Vagina (tissue), 2 donors: ENCODE measurements at regions not wholly inside any gene's neighbourhood (a gene's known extent, or its start where the extent isn't known, plus 50 kb on each side); places are given as distances from the start of the nearest gene placed in this dataset.

Experiments used
- DNase-seq, 2 donors: peaks; one replicate each; pipeline ENCODE4 v3.0.0-alpha.2; 2017; ENCODE audit errors: extremely low spot score in 2 of 2
- H3K27ac ChIP-seq: fragments of 200-600 bp; sonication (generic); one replicate; pipeline ENCODE4 v1.5.1; 2019
- H3K27me3 ChIP-seq: fragments of 200-600 bp; sonication (generic); one replicate; pipeline ENCODE4 v1.5.1; 2019
- H3K36me3 ChIP-seq, 2 donors: fragments of 200-600 bp; sonication (generic); one replicate each; pipeline ENCODE4 v1.5.1; 2017 to 2019
- H3K4me1 ChIP-seq: fragments of 200-600 bp; sonication (generic); one replicate; pipeline ENCODE4 v1.5.1; 2019
- H3K4me3 ChIP-seq, 2 donors: fragments of 200-600 bp; sonication (generic); 1 replicate in 1 of 2; 2 replicates in 1 of 2; pipeline ENCODE4 v1.5.1; 2016 to 2019
- H3K9me3 ChIP-seq: fragments of 200-600 bp; sonication (generic); one replicate; pipeline ENCODE4 v1.5.1; 2019
- CTCF ChIP-seq, 3 experiments: fragments of 450-650 bp in 2 of 3; fragments of 200-600 bp in 1 of 3; sonication (generic) in 1 of 3; IDR thresholded peaks; one replicate each; pipeline ENCODE4 v1.5.1; 2017 to 2019; ENCODE audit warnings: antibody characterized with exemption in 3 of 3, mild to moderate bottlenecking in 2 of 3, moderate library complexity in 2 of 3
- POLR2A ChIP-seq, 2 donors: fragments of 450-650 bp; IDR thresholded peaks; one replicate each; pipeline ENCODE4 v1.6.1; 2017; ENCODE audit warnings: antibody characterized with exemption in 2 of 2, mild to moderate bottlenecking in 2 of 2, moderate library complexity in 2 of 2
- POLR2AphosphoS5 ChIP-seq, 2 donors: sonication (generic); formaldehyde crosslinking; IDR thresholded peaks; one replicate each; pipeline ENCODE4 v1.9.0; 2017; ENCODE audit warnings: antibody characterized with exemption in 2 of 2, mild to moderate bottlenecking in 2 of 2, low read depth in 1 of 2; ENCODE audit not compliant: insufficient read depth in 1 of 2
- intact Hi-C: fragments of 100-400 bp; cut with DNase I; formaldehyde crosslinking; loops from one replicate; pipeline ENCODE4 v1.15.1; 2023

GRCh38 chr4:19739101-19739651 lies 512.5 kb upstream of the SLIT2 start:
- Histone ChIP-seq H3K4me3 (no peak overlapping the region), H3K36me3 (no peaks in the 10 kb centered on the region), H3K4me1 (no peaks in the 10 kb centered on the region), H3K27me3 (no peaks in the 10 kb centered on the region), H3K27ac (no peak overlapping the region), H3K9me3 (no peaks in the 10 kb centered on the region)
- intact Hi-C loops, result no loop called here
- no peak for DNase-seq
- TF ChIP-seq CTCF (IDR thresholded peaks at IDR 0.05) (no peak), POLR2AphosphoS5 (IDR thresholded peaks at IDR 0.05; ENCODE audit: insufficient read depth in 1 of 2, low read depth in 1 of 2) (no peak), POLR2A (IDR thresholded peaks at IDR 0.05) (no peak)

DNA sequence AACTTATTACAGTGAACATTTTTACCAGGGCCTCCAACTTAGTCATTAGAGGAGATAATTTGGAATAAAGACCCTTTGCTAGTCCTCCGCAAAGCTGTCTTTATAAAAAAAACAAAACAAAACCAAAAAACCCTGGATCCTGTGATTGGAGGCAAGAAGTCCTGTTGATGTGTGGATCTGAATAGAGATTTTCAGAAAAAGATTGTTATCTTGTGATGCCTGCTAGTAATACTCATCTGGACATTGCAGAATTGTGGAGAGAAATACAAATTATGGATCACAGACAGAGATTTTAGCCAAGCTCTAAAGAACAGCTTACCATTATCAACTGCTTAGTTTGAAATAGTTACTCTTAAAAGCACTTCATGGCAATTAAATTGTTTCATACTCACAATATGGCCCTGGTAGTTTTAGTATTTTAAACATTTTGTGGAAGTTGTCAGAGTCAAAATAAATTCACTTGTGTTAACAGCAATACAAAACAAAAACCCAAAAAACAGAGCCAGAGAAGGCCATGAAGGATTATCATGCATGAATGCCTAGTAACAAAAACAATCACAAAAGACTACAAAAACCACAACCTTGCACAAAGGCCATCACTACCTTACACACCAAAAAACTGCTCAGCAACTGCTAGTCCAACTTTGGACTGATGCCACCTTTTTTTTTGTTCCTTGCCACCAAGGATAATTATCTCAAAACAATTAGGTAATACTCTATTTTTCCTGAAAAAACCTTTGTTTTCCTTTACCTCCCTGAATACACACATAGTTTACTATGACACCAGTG lies 514.5 kb upstream of the SLIT2 start:
- no peak for DNase-seq
- no peak overlapping the region for H3K4me3 ChIP-seq
- H3K36me3 ChIP-seq, result no peaks in the 10 kb centered on the region
- H3K27me3 ChIP-seq, result no peaks in the 10 kb centered on the region
- intact Hi-C loops, result no loop called here
- H3K4me1 ChIP-seq, result no peaks in the 10 kb centered on the region
- H3K9me3 ChIP-seq, result no peaks in the 10 kb centered on the region
- H3K27ac ChIP-seq, result no peak overlapping the region
- TF ChIP-seq POLR2A (IDR thresholded peaks at IDR 0.05) (no peak), CTCF (IDR thresholded peaks at IDR 0.05) (no peak), POLR2AphosphoS5 (IDR thresholded peaks at IDR 0.05; ENCODE audit: insufficient read depth in 1 of 2, low read depth in 1 of 2) (no peak)

GRCh38 chr4:19735012-19735411 lies 516.7 kb upstream of the SLIT2 start:
- H3K27ac ChIP-seq, result no peak overlapping the region
- no peaks in the 10 kb centered on the region for H3K4me1 ChIP-seq
- H3K4me3 ChIP-seq, result no peak overlapping the region
- no peaks in the 10 kb centered on the region for H3K36me3 ChIP-seq
- intact Hi-C loops, result no loop called here
- no peaks in the 10 kb centered on the region for H3K9me3 ChIP-seq
- no peaks in the 10 kb centered on the region for H3K27me3 ChIP-seq
- TF ChIP-seq CTCF (IDR thresholded peaks at IDR 0.05), result no peak
- TF ChIP-seq POLR2AphosphoS5 (IDR thresholded peaks at IDR 0.05; ENCODE audit: insufficient read depth in 1 of 2, low read depth in 1 of 2), result no peak
- TF ChIP-seq POLR2A (IDR thresholded peaks at IDR 0.05), result no peak
- DNase-seq, result no peak

DNA sequence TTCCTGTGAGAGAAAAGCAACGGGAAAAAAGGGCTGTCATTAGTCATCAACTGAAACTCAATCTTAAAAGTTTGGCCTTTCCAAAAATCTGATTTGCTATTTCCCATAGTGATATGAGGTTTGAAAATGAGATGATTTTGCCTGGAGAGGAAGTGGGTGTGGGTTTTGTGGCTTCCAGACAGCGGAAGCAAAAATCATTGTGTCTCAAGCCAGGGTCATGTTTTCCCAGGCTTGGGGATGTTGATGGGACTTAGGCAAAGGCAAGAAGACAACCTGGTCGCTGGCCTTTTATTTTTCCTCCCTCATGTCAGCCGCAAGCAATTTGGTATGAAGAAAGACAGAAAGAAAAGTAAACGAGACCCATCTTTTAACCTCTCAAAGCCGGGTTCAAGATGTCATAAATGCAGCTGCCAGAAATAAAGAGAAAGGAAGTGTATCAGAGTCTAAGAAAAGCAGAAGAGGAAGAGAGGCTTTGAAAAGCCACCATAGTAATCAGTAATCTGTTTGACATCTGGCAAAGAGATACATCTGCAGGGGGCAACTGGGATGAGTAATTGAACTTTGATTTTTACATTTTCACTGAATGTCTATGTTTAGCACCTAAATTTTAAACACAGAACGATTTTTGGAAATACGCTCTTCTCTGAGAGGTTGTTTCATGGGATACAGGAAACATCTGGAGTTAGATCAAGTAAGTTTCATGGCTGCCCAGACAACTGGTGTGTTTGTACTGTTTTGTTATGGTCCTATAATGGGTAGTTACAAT lies 521.6 kb upstream of the SLIT2 start:
- no peak overlapping the region for H3K4me3 ChIP-seq
- TF ChIP-seq CTCF (IDR thresholded peaks at IDR 0.05), result no peak
- TF ChIP-seq POLR2A (IDR thresholded peaks at IDR 0.05), result no peak
- intact Hi-C loops, result no loop called here
- no peak overlapping the region for H3K27ac ChIP-seq
- H3K36me3 ChIP-seq, result no peaks in the 10 kb centered on the region
- H3K4me1 ChIP-seq, result no peaks in the 10 kb centered on the region
- no peaks in the 10 kb centered on the region for H3K9me3 ChIP-seq
- DNase-seq, result no peak
- H3K27me3 ChIP-seq, result no peaks in the 10 kb centered on the region

- Histone ChIP-seq H3K27me3 (no peaks in the 10 kb centered on the region), H3K9me3 (no peaks in the 10 kb centered on the region), H3K36me3 (no peaks in the 10 kb centered on the region), H3K27ac (no peak overlapping the region), H3K4me3 (no peak overlapping the region), H3K4me1 (no peaks in the 10 kb centered on the region)
- TF ChIP-seq CTCF (IDR thresholded peaks at IDR 0.05) (no peak), POLR2AphosphoS5 (IDR thresholded peaks at IDR 0.05; ENCODE audit: insufficient read depth in 1 of 2, low read depth in 1 of 2) (no peak), POLR2A (IDR thresholded peaks at IDR 0.05) (no peak)
- intact Hi-C loops, result no loop called here
- no peak for DNase-seq
Measured at GRCh38 chr4:19728773-19729172, 522.9 kb upstream of the SLIT2 start.
